DMS153 treated with DMSO at 0.1 percent for 48 hours (cell line): ENCODE measurements at regions not wholly inside any gene's neighbourhood (a gene's known extent, or its start where the extent isn't known, plus 50 kb on each side); places are given as distances from the start of the nearest gene placed in this dataset.

Experiments
- DNase-seq: peaks from one replicate; lab custom pipeline; 2025; ENCODE audit not compliant: unreplicated experiment; lab: John Stamatoyannopoulos, UW

GRCh38 chr10:71138166-71138830 is 74.1 kb upstream of the UNC5B start:
- peak; percentile 52 for DNase-seq

- no peak for DNase-seq
These were observed 70.8 kb upstream of the UNC5B start for GRCh38 chr10:71141528-71141927.

GRCh38 chr10:71143170-71143569 is 69.2 kb upstream of the UNC5B start:
- no peak for DNase-seq

- no peak for DNase-seq
These were observed 68.8 kb upstream of the UNC5B start for GRCh38 chr10:71143610-71144009.

- no peak for DNase-seq
These were observed 67.5 kb upstream of the UNC5B start for GRCh38 chr10:71144824-71145223.

- DNase-seq = no peak
These were observed 66.9 kb upstream of the UNC5B start for GRCh38 chr10:71145352-71145945.

GRCh38 chr10:71150796-71151195 is 61.6 kb upstream of the UNC5B start:
- no peak for DNase-seq

- no peak for DNase-seq
These were observed 60.3 kb upstream of the UNC5B start for GRCh38 chr10:71152043-71152442.

GRCh38 chr10:71156436-71156835 is 55.9 kb upstream of the UNC5B start:
- DNase-seq = no peak

- no peak for DNase-seq
These were observed 54.9 kb upstream of the UNC5B start for GRCh38 chr10:71157435-71157834.

GRCh38 chr10:71158251-71158650 is 54.1 kb upstream of the UNC5B start:
- no peak for DNase-seq

- no peak for DNase-seq
These were observed 53.5 kb upstream of the UNC5B start for GRCh38 chr10:71158902-71159301.

- DNase-seq = no peak
These were observed 52.5 kb upstream of the UNC5B start for GRCh38 chr10:71159892-71160291.

- DNase-seq = no peak
These were observed 50.9 kb upstream of the UNC5B start for GRCh38 chr10:71161425-71161824.
